IMR-90 (cell line): ENCODE measurements at regions not wholly inside any gene's neighbourhood (a gene's known extent, or its start where the extent isn't known, plus 50 kb on each side); places are given as distances from the start of the nearest gene placed in this dataset.

Source experiments
- ATAC-seq: fragments of 200-7000 bp; cut with Tn5 transposase; 2 replicates; pipeline ENCODE4 v1.9.1; 2020; ENCODE audit warnings: low read depth, mild to moderate bottlenecking, moderate library complexity
- BruUV-seq: library from RNA; stranded (reverse); fragments of 400-500 nt; replicated peaks from 2 replicates; lab custom pipeline; 2021; lab: Mats Ljungman, UMichigan
- CTCF ChIA-PET: fragments of 300-600 bp; formaldehyde crosslinking; extraction: SDS; loops from one replicate; lab custom pipeline; 2021; ENCODE audit warnings: antibody characterized with exemption; lab: Yijun Ruan, JAX
- POLR2A ChIA-PET: fragments of 300-600 bp; sonication (Branson Sonifier 250); formaldehyde crosslinking; loops from one replicate; lab custom pipeline; 2022; ENCODE audit warnings: antibody characterized with exemption; ENCODE audit not compliant: unreplicated experiment; lab: Charles Lee
- DNase-seq: peaks from one replicate; pipeline ENCODE4 v3.0.0; 2013
- H2AFZ ChIP-seq: replicated peaks from 2 replicates; pipeline ENCODE3; 2013; ENCODE audit warnings: low read length, mild to moderate bottlenecking; ENCODE audit not compliant: poor library complexity
- H2AK5ac ChIP-seq: 2 replicates; pipeline ENCODE4 v1.6.1; 2013; ENCODE audit warnings: low read depth, low read length, inconsistent platforms
- H2AK9ac ChIP-seq: replicated peaks from 2 replicates; pipeline ENCODE3; 2013; ENCODE audit warnings: mild to moderate bottlenecking, low read depth, low read length, moderate library complexity; ENCODE audit not compliant: poor library complexity
- H2BK120ac ChIP-seq: 2 replicates; pipeline ENCODE4 v1.6.1; 2013; ENCODE audit warnings: low read depth, low read length, inconsistent platforms
- H2BK15ac ChIP-seq: 3 replicates; pipeline ENCODE4 v1.6.1; 2013; ENCODE audit warnings: low read depth, low read length, inconsistent platforms
- H2BK20ac ChIP-seq: 2 replicates; pipeline ENCODE4 v1.6.1; 2013; ENCODE audit warnings: low read depth, mild to moderate bottlenecking, inconsistent platforms, low read length, moderate library complexity
- H2BK5ac ChIP-seq: 2 replicates; pipeline ENCODE4 v1.6.1; 2013; ENCODE audit warnings: mild to moderate bottlenecking, low read depth, low read length, inconsistent platforms; ENCODE audit not compliant: poor library complexity, severe bottlenecking
- H3K14ac ChIP-seq: replicated peaks from 2 replicates; pipeline ENCODE4 v1.6.1; 2013; ENCODE audit warnings: low read depth, low read length, inconsistent platforms
- H3K18ac ChIP-seq: 2 replicates; pipeline ENCODE4 v1.6.1; 2013; ENCODE audit warnings: low read depth, low read length, control low read depth
- H3K23ac ChIP-seq: 2 replicates; pipeline ENCODE4 v1.6.1; 2013; ENCODE audit warnings: low read depth, low read length, inconsistent platforms
- H3K27ac ChIP-seq: 2 replicates; pipeline ENCODE4 v1.5.1; 2013; ENCODE audit warnings: mild to moderate bottlenecking, control low read depth, low read length; ENCODE audit not compliant: insufficient read depth
- H3K27me3 ChIP-seq: 2 replicates; pipeline ENCODE4 v1.6.1; 2013; ENCODE audit warnings: low read length; ENCODE audit not compliant: control insufficient read depth, insufficient read depth
- H3K36me3 ChIP-seq: 2 replicates; pipeline ENCODE4 v1.6.1; 2013; ENCODE audit warnings: low read length, mixed read lengths; ENCODE audit not compliant: control insufficient read depth, insufficient read depth
- H3K4ac ChIP-seq: 2 replicates; pipeline ENCODE4 v1.6.1; 2013; ENCODE audit warnings: low read depth, low read length, inconsistent platforms
- H3K4me1 ChIP-seq: 2 replicates; pipeline ENCODE4 v1.6.1; 2013; ENCODE audit warnings: low read length, mixed read lengths; ENCODE audit not compliant: control insufficient read depth, insufficient read depth
- H3K4me2 ChIP-seq: 2 replicates; pipeline ENCODE4 v1.6.1; 2013; ENCODE audit warnings: low read depth, mild to moderate bottlenecking, control low read depth, low read length, moderate library complexity
- H3K4me3 ChIP-seq: 2 replicates; pipeline ENCODE4 v1.5.1; 2013; ENCODE audit warnings: low read depth, mild to moderate bottlenecking, control low read depth, low read length, moderate library complexity; ENCODE audit not compliant: insufficient read depth
- H3K56ac ChIP-seq: 2 replicates; pipeline ENCODE4 v1.6.1; 2013; ENCODE audit warnings: low read length, inconsistent platforms; ENCODE audit not compliant: insufficient read depth; ENCODE audit errors: extremely low read depth
- H3K79me1 ChIP-seq, 2 experiments: 2 replicates each; pipeline ENCODE4 v1.6.1; 2013; ENCODE audit warnings: low read length in 2 of 2, inconsistent platforms in 1 of 2, low read depth in 1 of 2
- H3K9ac ChIP-seq: 2 replicates; pipeline ENCODE4 v1.6.1; 2013; ENCODE audit warnings: low read depth, low read length, control low read depth
- H3K9me1 ChIP-seq: 2 replicates; pipeline ENCODE4 v1.6.1; 2013; ENCODE audit warnings: low read length, inconsistent platforms; ENCODE audit not compliant: insufficient read depth
- H3K9me3 ChIP-seq: 2 replicates; pipeline ENCODE4 v1.6.1; 2013; ENCODE audit warnings: low read length; ENCODE audit not compliant: control insufficient read depth, insufficient read depth
- H4K20me1 ChIP-seq: 2 replicates; pipeline ENCODE4 v1.6.1; 2013; ENCODE audit warnings: low read length, inconsistent platforms; ENCODE audit not compliant: insufficient read depth
- H4K5ac ChIP-seq: 2 replicates; pipeline ENCODE4 v1.6.1; 2013; ENCODE audit warnings: mild to moderate bottlenecking, low read depth, low read length, control low read depth
- H4K8ac ChIP-seq, 2 experiments: 2 replicates each; pipeline ENCODE4 v1.6.1; 2013; ENCODE audit warnings: low read depth in 2 of 2, low read length in 2 of 2, control low read depth in 1 of 2, inconsistent platforms in 1 of 2
- H4K91ac ChIP-seq: 2 replicates; pipeline ENCODE4 v1.6.1; 2013; ENCODE audit warnings: low read depth, low read length, inconsistent platforms; ENCODE audit not compliant: insufficient read depth
- BHLHE40 ChIP-seq: fragments of 150-350 bp; IDR thresholded peaks from 2 replicates; pipeline ENCODE4 v1.6.1; 2016; ENCODE audit warnings: mild to moderate bottlenecking, low read depth, low read length
- ELK1 ChIP-seq: fragments of 150-350 bp; IDR thresholded peaks from 2 replicates; pipeline ENCODE4 v1.6.1; 2016; ENCODE audit warnings: low read depth, mild to moderate bottlenecking, low read length, moderate library complexity, borderline replicate concordance
- MAFK ChIP-seq: IDR thresholded peaks from 2 replicates; pipeline ENCODE4 v1.6.1; 2012; ENCODE audit warnings: low read depth, low read length, improper control_type of control experiment
- POLR2A ChIP-seq: IDR thresholded peaks from 2 replicates; pipeline ENCODE4 v1.6.1; 2012; ENCODE audit warnings: mild to moderate bottlenecking, low read depth, low read length
- SMC3 ChIP-seq: fragments of 150-350 bp; IDR thresholded peaks from 2 replicates; pipeline ENCODE4 v1.6.1; 2016; ENCODE audit warnings: low read depth, mild to moderate bottlenecking, antibody characterized with exemption, low read length, moderate library complexity
- USF2 ChIP-seq: fragments of 150-350 bp; IDR thresholded peaks from 2 replicates; pipeline ENCODE4 v1.6.1; 2017; ENCODE audit warnings: mild to moderate bottlenecking, antibody characterized with exemption, low read length, low read depth
- WGBS, 2 experiments: methylation state at CpG; one replicate each; pipeline versions ENCODE4 v1.1.5 to v1.1.7; 2013; ENCODE audit warnings: missing lambda C conversion rate in 2 of 2; ENCODE audit not compliant: insufficient read length in 1 of 2; ENCODE audit errors: extremely low coverage in 2 of 2; 5-methylcytosine and 5-hydroxymethylcytosine counted together
- dilution Hi-C: fragments of 300-500 bp; cut with HindIII; formaldehyde crosslinking; loops from one replicate; pipeline ENCODE4 v1.14.3; 2018; ENCODE audit warnings: low sequenced_read_pairs; ENCODE audit not compliant: unreplicated experiment
- in situ Hi-C: fragments of 300-500 bp; cut with MboI; formaldehyde crosslinking; loops from 3 replicates; pipeline ENCODE4 v1.14.3; 2019; ENCODE audit warnings: low sequenced_read_pairs, inconsistent platforms, mixed read lengths
- intact Hi-C: fragments of 100-400 bp; cut with micrococcal nuclease; formaldehyde crosslinking; loops from 2 replicates; pipeline ENCODE4 v1.10.0; 2022

- no peak overlapping the region for H3K23ac ChIP-seq
- H3K27me3 ChIP-seq, result peaks cover 60% of the 10 kb centered on the region
- no peaks in the 10 kb centered on the region for H3K9me1 ChIP-seq
- DNase-seq (no peak), ATAC-seq (no peak)
- H3K4ac ChIP-seq, result no peak overlapping the region
- no peak overlapping the region for H3K14ac ChIP-seq
- no peak overlapping the region for H3K9ac ChIP-seq
- ChIA-PET CTCF (no interaction called here), POLR2A (no interaction called here)
- no peak overlapping the region for H3K4me3 ChIP-seq
- H3K79me1 ChIP-seq, result no peaks in the 10 kb centered on the region
- intact Hi-C loops (no loop called here), in situ Hi-C loops (no loop called here), dilution Hi-C loops (no loop called here)
- H4K20me1 ChIP-seq, result no peaks in the 10 kb centered on the region
- peaks cover 2% of the 10 kb centered on the region for H3K9me3 ChIP-seq
- H3K27ac ChIP-seq, result no peak overlapping the region
- H4K91ac ChIP-seq, result no peak overlapping the region
- H4K8ac ChIP-seq, result no peak overlapping the region
- H3K56ac ChIP-seq, result no peak overlapping the region
- BruUV-seq, result no TSS peak
- no peak overlapping the region for H3K4me2 ChIP-seq
- no peak overlapping the region for H2AFZ ChIP-seq
- no peak overlapping the region for H3K18ac ChIP-seq
- H3K36me3 ChIP-seq, result no peaks in the 10 kb centered on the region
- no peak overlapping the region for H4K5ac ChIP-seq
- H2AK5ac ChIP-seq, result no peak overlapping the region
- H3K4me1 ChIP-seq, result no peaks in the 10 kb centered on the region; the same call in 1 of the 2 replicates
- WGBS, 2 experiments, result 72% methylated on average over 2 of the region's 4 CpGs; no CpG with 5 or more reads in 1 of the 2 experiments
- no peak overlapping the region for H2BK15ac ChIP-seq
- no peak overlapping the region for H2BK120ac ChIP-seq
- no peak overlapping the region for H2BK20ac ChIP-seq
- no peak for TF ChIP-seq BHLHE40
- TF ChIP-seq SMC3, result no peak
- TF ChIP-seq POLR2A, result no peak
- TF ChIP-seq ELK1, result no peak
- TF ChIP-seq USF2, result no peak
- no peak for TF ChIP-seq MAFK
- H2BK5ac ChIP-seq, result no peak overlapping the region
- H2AK9ac ChIP-seq, result no peak overlapping the region
Observed at GRCh38 chr22:26905640-26906039, 248.3 kb downstream of the MIAT start.
